ENCODE measurements at regions not wholly inside any gene's neighbourhood (a gene's known extent, or its start where the extent isn't known, plus 50 kb on each side); places are given as distances from the start of the nearest gene placed in this dataset.

GRCh38 chr2:144922519-144922918 lies 402.6 kb upstream of the ZEB2 start:
- H3K4me3 Mint-ChIP-seq: no peak overlapping the region
- no peak for ATAC-seq (ENCODE audit: low read depth)
- CTCF ChIA-PET: no interaction called here
- no peak overlapping the region for H3K27ac Mint-ChIP-seq
- H3K36me3 Mint-ChIP-seq (ENCODE audit: low read depth): no peaks in the 10 kb centered on the region
- intact Hi-C loops (cut with micrococcal nuclease): no loop called here
- peaks cover 3% of the 10 kb centered on the region for H3K9me3 Mint-ChIP-seq
- H3K27me3 Mint-ChIP-seq: no peaks in the 10 kb centered on the region
- no peak for DNase-seq
- H3K4me1 Mint-ChIP-seq: peaks cover 7% of the 10 kb centered on the region
- POLR2A ChIA-PET: no interaction called here
- TF ChIP-seq CTCF (IDR thresholded peaks at IDR 0.05): no peak

GRCh38 chr2:144920755-144921530 lies 401.0 kb upstream of the ZEB2 start:
- CTCF ChIA-PET: no interaction called here
- intact Hi-C loops (cut with micrococcal nuclease): no loop called here

GRCh38 chr2:144914622-144915318 lies 394.9 kb upstream of the ZEB2 start:
- DNase-seq (no peak), ATAC-seq (ENCODE audit: low read depth) (no peak)
- no peaks in the 10 kb centered on the region for H3K27me3 Mint-ChIP-seq
- H3K4me1 Mint-ChIP-seq: no peaks in the 10 kb centered on the region
- no peak overlapping the region for H3K27ac Mint-ChIP-seq
- TF ChIP-seq CTCF (IDR thresholded peaks at IDR 0.05): no peak
- no peak overlapping the region for H3K4me3 Mint-ChIP-seq
- intact Hi-C loops (cut with micrococcal nuclease): no loop called here
- H3K9me3 Mint-ChIP-seq: peaks cover 2% of the 10 kb centered on the region
- H3K36me3 Mint-ChIP-seq (ENCODE audit: low read depth): no peaks in the 10 kb centered on the region
- ChIA-PET POLR2A (no interaction called here), CTCF (no interaction called here)

More at GRCh38 chr2:144920755-144921530, 401.0 kb upstream of the ZEB2 start:
- Mint-ChIP-seq H3K36me3 (ENCODE audit: low read depth) (no peaks in the 10 kb centered on the region), H3K27me3 (no peaks in the 10 kb centered on the region), H3K9me3 (peaks cover 2% of the 10 kb centered on the region), H3K4me1 (peaks cover 7% of the 10 kb centered on the region), H3K27ac (no peak overlapping the region), H3K4me3 (no peak overlapping the region)
- POLR2A ChIA-PET: interaction anchor here (0.5 kb wide), 1 partner anchor 468 kb away, joined by 3 read pairs; no protein-coding TSS in a partner anchor
- DNase-seq (no peak), ATAC-seq (ENCODE audit: low read depth) (no peak)
- no peak for TF ChIP-seq CTCF (IDR thresholded peaks at IDR 0.05)

- H3K9me3 Mint-ChIP-seq: peaks cover 1% of the 10 kb centered on the region
- intact Hi-C loops (cut with micrococcal nuclease): no loop called here
- H3K4me3 Mint-ChIP-seq: no peak overlapping the region
- no peaks in the 10 kb centered on the region for H3K36me3 Mint-ChIP-seq (ENCODE audit: low read depth)
- ATAC-seq (ENCODE audit: low read depth) (no peak), DNase-seq (no peak)
- TF ChIP-seq CTCF (IDR thresholded peaks at IDR 0.05): no peak
- no peaks in the 10 kb centered on the region for H3K4me1 Mint-ChIP-seq
- no peaks in the 10 kb centered on the region for H3K27me3 Mint-ChIP-seq
- H3K27ac Mint-ChIP-seq: no peak overlapping the region
- CTCF ChIA-PET: no interaction called here
- POLR2A ChIA-PET: no interaction called here
Observed at GRCh38 chr2:144914113-144914512, 394.2 kb upstream of the ZEB2 start.

GRCh38 chr2:144912206-144912605 lies 392.3 kb upstream of the ZEB2 start:
- no peak for ATAC-seq (ENCODE audit: low read depth)
- intact Hi-C loops (cut with micrococcal nuclease): no loop called here
- no peak for TF ChIP-seq CTCF (IDR thresholded peaks at IDR 0.05)
- Mint-ChIP-seq H3K4me1 (no peaks in the 10 kb centered on the region), H3K27ac (no peak overlapping the region), H3K9me3 (peaks cover 2% of the 10 kb centered on the region), H3K27me3 (no peaks in the 10 kb centered on the region), H3K4me3 (no peak overlapping the region), H3K36me3 (ENCODE audit: low read depth) (no peaks in the 10 kb centered on the region)
- POLR2A ChIA-PET: no interaction called here
- CTCF ChIA-PET: no interaction called here
- no peak for DNase-seq
